Hepatic stellate cell (primary cell): ENCODE measurements at regions not wholly inside any gene's neighbourhood (a gene's known extent, or its start where the extent isn't known, plus 50 kb on each side); places are given as distances from the start of the nearest gene placed in this dataset.
A peak's percentile ranks its signal among the peaks of the same experiment; 100 is the strongest.
"Not testable (repeated sequence)": the region's sequence is repeated elsewhere in the genome, so short reads cannot be mapped to it uniquely, and the experiment has no call there.

Source experiments
- DNase-seq: peaks from one replicate; pipeline ENCODE4 v3.0.0; 2011; ENCODE audit warnings: low spot score

DNA sequence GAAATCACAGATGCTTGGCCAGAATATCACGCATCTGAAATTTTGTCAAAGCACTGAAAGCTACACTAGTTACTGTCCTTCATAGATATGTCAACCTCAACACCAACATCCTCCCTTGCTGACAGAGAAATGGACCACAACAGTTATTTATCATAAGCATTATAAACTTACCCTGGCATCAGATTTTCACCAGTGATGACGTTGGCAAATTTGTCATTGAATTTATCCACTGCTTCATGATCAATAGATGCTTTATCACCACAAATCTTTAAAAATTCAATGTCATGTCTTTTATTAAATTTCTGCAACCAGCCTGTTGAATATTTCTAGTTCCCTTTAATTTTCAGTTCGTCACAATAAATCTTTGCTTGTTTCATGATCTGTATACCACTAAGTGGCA, 205.7 kb downstream of the GJA1 start:
- no peak for DNase-seq

GRCh38 chr6:121645100-121645745, 209.8 kb downstream of the GJA1 start:
- DNase-seq, result no peak

DNA sequence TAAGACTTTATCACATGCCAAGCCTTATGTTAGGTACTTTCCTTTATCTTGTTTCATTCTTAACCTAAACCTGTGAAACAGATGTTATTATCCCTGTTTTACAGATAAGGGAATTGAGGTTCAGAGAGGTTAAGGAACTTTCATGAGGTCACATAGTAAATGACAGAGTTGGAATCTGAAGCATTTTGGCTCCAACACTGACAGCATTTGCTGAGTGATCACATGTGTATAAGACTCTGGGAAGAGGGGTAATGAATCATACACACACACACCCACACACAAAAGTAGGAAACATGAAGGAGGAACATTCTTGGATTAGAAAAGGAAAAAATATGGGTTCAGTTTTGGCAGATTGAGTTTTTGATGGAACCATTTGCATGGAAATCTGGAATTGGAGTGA, 212.5 kb downstream of the GJA1 start:
- peak; percentile 28 for DNase-seq

GRCh38 chr6:121649951-121650350, 214.5 kb downstream of the GJA1 start:
- no peak for DNase-seq

GRCh38 chr6:121651420-121651819, 216.0 kb downstream of the GJA1 start:
- no peak for DNase-seq

- no peak for DNase-seq
Observed at GRCh38 chr6:121652223-121652622, 216.8 kb downstream of the GJA1 start.

GRCh38 chr6:121652726-121653623, 217.5 kb downstream of the GJA1 start:
- DNase-seq, result peak; percentile 13

DNA sequence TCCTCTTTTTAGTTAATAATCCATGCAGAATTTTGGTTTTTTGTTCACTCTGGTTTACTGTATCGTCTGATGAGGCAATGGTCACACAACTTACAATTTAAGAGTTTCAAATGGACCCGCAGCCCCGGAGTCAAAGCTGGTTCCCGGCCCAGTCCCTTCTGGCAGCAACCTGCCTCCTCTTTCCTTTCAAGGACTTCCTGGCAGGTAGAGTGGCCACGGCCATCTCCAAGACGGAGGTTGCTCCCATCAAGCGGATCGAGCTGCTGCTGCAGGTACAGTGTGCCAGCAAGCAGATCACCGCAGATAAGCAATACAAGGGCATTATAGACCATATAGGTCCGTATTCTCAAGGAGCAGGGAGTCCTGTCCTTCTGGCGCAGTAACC, 218.2 kb downstream of the GJA1 start:
- DNase-seq, result no peak

DNA sequence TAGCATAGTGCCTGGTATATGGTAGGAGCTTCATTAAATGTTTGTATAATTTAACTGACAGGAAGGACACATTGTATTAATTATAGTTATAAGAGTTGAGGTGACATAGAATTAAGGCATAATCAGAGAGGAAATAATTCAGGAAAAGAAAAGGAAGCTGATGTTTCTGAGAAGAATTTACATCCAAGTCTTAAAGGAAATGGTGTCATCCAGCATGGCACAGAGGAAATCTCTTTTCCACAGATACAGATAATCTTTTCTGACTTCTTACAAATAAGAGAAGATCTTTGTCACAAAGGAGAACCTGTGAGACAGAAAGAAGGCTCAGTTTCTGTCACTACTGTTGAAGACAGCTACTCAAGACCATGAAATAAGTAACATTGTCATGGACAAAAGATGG, 222.5 kb downstream of the GJA1 start:
- DNase-seq, result no peak

DNA sequence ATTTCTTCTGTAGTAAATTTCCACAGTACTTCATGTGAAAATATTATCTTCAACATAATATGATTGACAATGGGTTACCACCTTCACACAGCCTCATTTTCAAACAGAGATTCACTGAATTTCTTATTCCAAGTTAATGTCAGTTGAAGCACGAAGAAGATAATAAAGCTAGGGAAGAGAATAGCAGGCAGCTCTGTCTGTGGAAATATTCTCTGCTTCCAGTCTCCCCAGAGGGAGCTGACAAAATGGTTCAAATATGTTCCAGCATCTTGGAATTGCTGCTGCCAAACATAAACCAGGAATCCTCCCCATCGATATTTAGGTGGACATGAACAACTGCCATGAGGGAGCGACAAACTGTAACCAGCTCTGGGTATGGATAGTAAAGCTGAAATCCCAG, 224.8 kb downstream of the GJA1 start:
- no peak for DNase-seq

- no peak for DNase-seq
Observed at GRCh38 chr6:121663292-121663810, 227.9 kb downstream of the GJA1 start.

DNA sequence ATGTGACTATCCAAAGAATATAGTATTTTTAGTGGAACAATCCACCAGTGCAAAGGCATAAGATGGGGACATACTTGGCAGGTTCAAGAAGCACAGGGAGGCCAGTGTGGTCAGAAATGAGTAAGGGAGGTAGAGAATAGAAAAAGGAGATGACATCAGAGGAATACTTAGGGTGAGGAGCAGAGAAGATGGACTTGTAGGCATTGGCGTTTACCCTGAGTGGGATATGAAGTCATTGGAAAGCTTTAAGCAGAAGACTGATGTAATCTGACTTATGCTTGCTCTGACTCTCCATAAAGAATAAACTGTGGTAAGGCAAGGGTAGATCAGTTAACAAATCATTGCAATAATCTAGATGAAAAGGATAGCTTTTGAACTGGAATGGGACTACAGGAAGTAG, 228.7 kb downstream of the GJA1 start:
- no peak for DNase-seq

DNA sequence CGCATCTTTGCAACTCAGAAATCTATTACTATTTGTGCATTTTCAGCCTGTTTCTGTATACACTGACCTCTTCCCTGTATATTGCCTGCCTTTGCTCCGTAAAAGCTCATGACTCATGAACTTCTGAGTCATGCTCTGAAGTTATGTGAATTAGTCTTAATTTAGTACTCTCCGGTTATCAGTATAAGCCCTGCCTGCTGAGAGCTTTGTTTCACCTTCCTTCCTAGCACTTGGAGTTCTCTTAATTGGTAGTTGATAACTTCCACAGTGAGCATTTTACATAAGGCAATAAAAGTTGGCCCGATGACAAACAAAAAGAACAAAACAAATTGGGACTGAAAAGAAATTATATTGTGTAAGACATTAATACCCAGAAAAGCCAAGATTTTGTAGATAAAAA, 231.4 kb downstream of the GJA1 start:
- DNase-seq, result peak; percentile 35

DNA sequence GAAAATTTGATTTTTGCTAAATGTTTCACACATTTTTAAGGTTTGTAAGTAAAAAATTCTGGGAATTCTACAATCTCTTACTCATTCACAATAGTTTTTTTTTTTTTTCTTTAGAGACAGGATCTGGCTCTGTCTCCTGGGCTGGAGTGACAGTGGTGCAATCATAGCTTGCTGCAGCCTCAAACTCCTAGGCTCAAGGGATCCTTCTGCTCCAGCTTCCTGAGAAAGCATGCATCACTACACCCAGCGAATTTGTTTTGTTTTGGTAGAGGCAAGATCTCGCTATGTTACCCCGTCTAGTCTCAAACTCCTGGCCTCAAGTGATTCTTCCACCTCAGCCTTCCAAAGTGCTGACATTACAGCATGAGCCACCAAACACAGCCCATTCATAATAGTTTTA, 232.8 kb downstream of the GJA1 start:
- no peak for DNase-seq

DNA sequence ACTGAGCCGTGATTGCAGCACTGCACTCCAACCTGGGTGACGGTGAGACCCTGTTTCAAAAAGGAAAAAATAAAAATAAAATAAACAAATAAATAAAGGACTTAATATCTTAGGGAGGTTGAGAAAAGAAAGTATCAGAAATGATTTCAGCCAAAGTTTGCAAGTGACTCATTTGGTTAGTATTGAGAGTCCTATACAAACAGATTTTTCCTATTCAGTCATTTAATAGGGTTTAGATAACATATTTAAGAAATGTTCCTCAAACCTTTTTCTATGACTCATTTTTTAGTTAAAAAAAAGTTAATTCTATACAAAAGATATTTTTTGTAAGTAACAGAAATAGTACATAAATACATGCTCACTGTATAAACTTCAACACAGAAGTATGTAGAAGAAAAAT, 235.1 kb downstream of the GJA1 start:
- no peak for DNase-seq

DNA sequence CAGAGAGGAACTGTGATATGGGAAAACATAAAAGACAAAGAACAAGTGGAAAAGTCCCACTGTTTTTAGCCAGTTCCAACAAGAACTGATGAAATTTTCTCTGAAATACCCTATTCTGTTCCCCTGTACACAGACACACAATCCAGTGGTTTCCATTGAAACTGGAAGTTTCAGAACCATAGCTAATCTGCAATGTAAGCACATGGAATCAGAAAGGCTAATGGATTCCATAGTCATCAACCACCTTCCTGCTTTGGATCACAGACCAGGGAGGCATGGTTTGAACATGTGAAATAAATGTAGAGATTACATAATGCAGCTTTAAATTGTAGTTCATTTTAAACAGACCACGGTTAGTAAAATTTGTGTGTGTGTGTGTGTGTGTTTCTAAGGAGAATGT, 242.1 kb downstream of the GJA1 start:
- DNase-seq, result no peak

- no peak for DNase-seq
Observed at GRCh38 chr6:121678245-121678644, 242.8 kb downstream of the GJA1 start.

DNA sequence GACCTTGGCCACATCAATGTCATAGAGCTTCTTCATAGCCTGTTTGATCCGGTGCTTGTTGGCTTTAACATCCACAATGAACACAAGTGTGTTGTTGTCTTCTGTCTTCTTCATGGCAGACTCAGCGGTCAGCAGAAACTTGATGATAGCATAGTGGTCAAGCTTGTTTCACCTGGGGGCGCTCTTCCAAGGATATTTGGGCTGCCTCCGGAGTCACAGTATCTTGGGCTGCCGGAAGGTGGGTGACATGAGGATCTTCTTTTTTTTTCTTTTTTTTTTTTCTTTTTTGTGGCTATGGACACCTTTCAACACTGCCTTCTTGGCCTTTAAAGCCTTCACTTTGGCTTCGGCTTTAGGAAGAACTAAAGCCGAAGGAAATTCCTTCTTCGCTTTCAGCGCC, 244.6 kb downstream of the GJA1 start:
- DNase-seq, result no peak

DNA sequence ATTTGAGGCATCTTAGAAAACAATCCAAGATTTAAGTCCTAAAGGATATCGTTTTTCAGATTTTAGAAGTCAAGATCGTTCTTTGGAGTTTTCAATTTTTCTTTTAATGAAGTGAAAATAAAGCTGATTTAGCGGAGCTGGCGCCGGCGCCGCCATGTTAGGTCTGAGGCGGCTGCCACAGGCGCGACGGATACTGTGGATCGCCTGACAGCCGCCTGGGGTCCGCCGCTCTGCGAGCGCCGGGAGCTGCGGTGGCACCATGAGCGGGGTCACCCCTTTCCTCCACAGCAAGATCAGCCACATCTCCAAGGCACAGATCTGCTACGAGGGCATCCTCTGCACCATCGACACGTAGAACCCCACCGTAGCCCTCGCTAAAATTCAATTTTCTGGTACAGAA, 247.2 kb downstream of the GJA1 start:
- no peak for DNase-seq

DNA sequence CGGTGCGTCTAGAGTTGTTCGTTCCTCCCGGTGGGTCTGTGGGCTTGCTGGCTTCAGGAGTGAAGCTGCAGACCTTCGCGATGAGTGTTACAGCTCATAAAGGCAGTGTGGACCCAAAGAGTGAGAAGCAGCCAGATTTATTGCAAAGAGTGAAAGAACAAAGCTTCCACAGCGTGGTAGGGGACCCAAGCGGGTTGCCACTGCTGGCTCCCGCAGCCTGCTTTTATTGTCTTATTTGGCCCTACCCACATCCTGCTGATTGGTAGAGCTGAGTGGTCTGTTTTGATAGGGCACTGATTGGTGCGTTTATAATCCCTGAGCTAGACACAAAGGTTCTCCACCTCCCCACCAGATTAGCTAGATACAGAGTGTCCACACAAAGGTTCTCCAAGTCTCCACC, 250.4 kb downstream of the GJA1 start:
- DNase-seq, result not testable (repeated sequence)

DNA sequence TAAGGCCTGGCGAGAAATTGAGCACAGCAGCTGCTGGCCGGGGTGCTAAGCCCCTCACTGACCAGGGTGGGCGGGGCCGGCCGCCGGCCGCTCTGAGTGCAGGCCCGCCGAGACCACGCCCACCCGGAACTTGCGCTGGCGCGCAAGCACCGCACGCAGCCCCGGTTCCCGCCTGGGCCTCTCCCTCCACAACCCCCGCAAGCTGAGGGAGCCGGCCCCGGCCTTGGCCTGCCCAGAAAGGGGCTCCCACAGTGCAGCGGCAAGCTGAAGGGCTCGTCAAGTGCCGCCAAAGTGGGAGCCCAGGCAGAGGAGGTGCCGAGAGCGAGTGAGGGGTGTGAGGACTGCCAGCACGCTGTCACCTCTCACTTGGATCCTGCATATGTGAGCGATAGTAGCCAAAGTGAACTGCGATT, 251.2 kb downstream of the GJA1 start:
- DNase-seq, result no peak

DNA sequence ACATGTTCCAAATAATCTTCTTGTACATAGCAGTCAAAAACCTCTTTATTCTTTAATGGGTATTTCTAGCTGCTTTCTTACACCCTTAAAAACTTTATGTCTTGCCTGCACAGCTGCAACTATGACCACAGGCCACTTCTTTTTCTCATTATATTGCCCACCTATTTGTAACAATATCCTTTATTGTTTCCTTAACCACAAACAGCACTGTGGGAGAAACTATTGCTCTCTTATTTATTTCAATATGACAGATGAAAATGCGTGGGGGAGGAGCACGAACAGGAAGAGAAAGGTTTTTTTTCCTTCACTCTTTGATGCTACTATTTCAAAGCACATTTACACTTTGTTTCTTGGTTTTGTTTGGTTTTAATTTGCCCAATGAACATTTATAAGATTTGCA, 253.5 kb downstream of the GJA1 start:
- no peak for DNase-seq

GRCh38 chr6:121691126-121691551, 255.7 kb downstream of the GJA1 start:
- DNase-seq, result no peak
